HCT116 (cell line): ENCODE measurements at regions not wholly inside any gene's neighbourhood (a gene's known extent, or its start where the extent isn't known, plus 50 kb on each side); places are given as distances from the start of the nearest gene placed in this dataset.

Source experiments
- ATAC-seq: fragments of 200-7000 bp; cut with Tn5 transposase; 2 replicates; pipeline ENCODE4 v1.9.1; 2020; ENCODE audit warnings: mild to moderate bottlenecking, moderate library complexity
- BruUV-seq: library from RNA; stranded (reverse); fragments of 400-500 nt; replicated peaks from 2 replicates; lab custom pipeline; 2021; lab: Mats Ljungman, UMichigan
- CTCF ChIA-PET: fragments of 300-600 bp; sonication (Branson Sonifier 250); formaldehyde crosslinking; loops from one replicate; lab custom pipeline; 2021; ENCODE audit warnings: antibody characterized with exemption; lab: Charles Lee
- POLR2A ChIA-PET: fragments of 300-600, 350-600 bp; sonication (Branson Sonifier 250); formaldehyde crosslinking; loops from one replicate; lab custom pipeline; 2021; ENCODE audit warnings: antibody characterized with exemption; lab: Charles Lee
- RAD21 ChIA-PET, 2 experiments: fragments of 300-600 bp; sonication (Branson Sonifier 250); formaldehyde crosslinking; loops; one replicate each; lab custom pipeline; 2023; ENCODE audit warnings: low total read pairs in 2 of 2; ENCODE audit not compliant: uncharacterized antibody in 2 of 2, unreplicated experiment in 2 of 2, low non-redundant PET in 1 of 2; lab: Charles Lee
- DNase-seq: peaks from one replicate; pipeline ENCODE4 v3.0.0-alpha.2; 2010; ENCODE audit warnings: low read depth, low spot score
- H2AFZ ChIP-seq: fragments of 200-600 bp; shearing (Covaris generic), sonication (generic); 2 replicates; pipeline ENCODE4 v1.6.1; 2017; ENCODE audit warnings: low read depth, mixed run types, mixed read lengths, antibody characterized with exemption, low read length; ENCODE audit not compliant: poor library complexity, severe bottlenecking
- H3K27ac ChIP-seq: 2 replicates; pipeline ENCODE4 v1.5.1; 2012; ENCODE audit warnings: low read depth, low read length
- H3K27me3 ChIP-seq: fragments of 200-600 bp; sonication (generic); 2 replicates; pipeline ENCODE4 v1.6.1; 2016; ENCODE audit warnings: mixed run types, low read length, mixed read lengths; ENCODE audit not compliant: insufficient read depth
- H3K36me3 ChIP-seq, 2 experiments: fragments of 200-500 bp in 1 of 2; fragments of 200-600 bp in 1 of 2; sonication (Bioruptor generic) in 1 of 2; sonication (generic) in 1 of 2; 2 replicates each; pipeline versions ENCODE4 v1.5.1 to v1.6.1; 2014 to 2016; ENCODE audit warnings: low read length in 2 of 2, inconsistent platforms in 1 of 2, mixed read lengths in 1 of 2, mixed run types in 1 of 2; ENCODE audit not compliant: insufficient read depth in 2 of 2, control insufficient read depth in 1 of 2
- H3K4me1 ChIP-seq, 2 experiments: fragments of 200-600 bp in 1 of 2; sonication (generic) in 1 of 2; 2 replicates each; pipeline versions ENCODE4 v1.5.1 to v1.6.1; 2012 to 2017; ENCODE audit warnings: low read length in 2 of 2, inconsistent platforms in 1 of 2, mild to moderate bottlenecking in 1 of 2, mixed read lengths in 1 of 2, mixed run types in 1 of 2, moderate library complexity in 1 of 2; ENCODE audit not compliant: insufficient read depth in 2 of 2, control insufficient read depth in 1 of 2
- H3K4me2 ChIP-seq: fragments of 200-600 bp; sonication (generic); 2 replicates; pipeline ENCODE4 v1.6.1; 2017; ENCODE audit warnings: mixed run types, low read length, mixed read lengths
- H3K4me3 ChIP-seq, 2 experiments: fragments of 200-600 bp in 1 of 2; sonication (generic) in 1 of 2; replicated peaks in 1 of 2; 2 replicates each; pipeline ENCODE4 v1.5.1; 2011 to 2016; ENCODE audit warnings: low read length in 2 of 2, control low read depth in 1 of 2, low read depth in 1 of 2, mild to moderate bottlenecking in 1 of 2, mixed read lengths in 1 of 2, mixed run types in 1 of 2
- H3K79me2 ChIP-seq: fragments of 200-600 bp; sonication (generic); 2 replicates; pipeline ENCODE4 v1.6.1; 2017; ENCODE audit warnings: mild to moderate bottlenecking, mixed run types, low read length, moderate library complexity, mixed read lengths; ENCODE audit not compliant: insufficient read depth
- H3K9ac ChIP-seq: fragments of 200-600 bp; sonication (generic); 2 replicates; pipeline ENCODE4 v1.6.1; 2016; ENCODE audit warnings: low read length, mixed read lengths
- H3K9me2 ChIP-seq: fragments of 200-600 bp; sonication (generic), shearing (Covaris generic); 2 replicates; pipeline ENCODE4 v1.6.1; 2017; ENCODE audit warnings: mixed run types, mild to moderate bottlenecking, moderate library complexity; ENCODE audit not compliant: insufficient read depth
- H3K9me3 ChIP-seq, 2 experiments: fragments of 200-500 bp in 1 of 2; fragments of 200-600 bp in 1 of 2; sonication (Bioruptor generic) in 1 of 2; sonication (generic) in 1 of 2; 2 replicates each; pipeline ENCODE4 v1.6.1; 2014 to 2017; ENCODE audit warnings: low read length in 2 of 2, mixed read lengths in 2 of 2, inconsistent platforms in 1 of 2, low read depth in 1 of 2, mild to moderate bottlenecking in 1 of 2, mixed run types in 1 of 2, moderate library complexity in 1 of 2; ENCODE audit not compliant: control insufficient read depth in 1 of 2, insufficient read depth in 1 of 2
- H4K20me1 ChIP-seq: fragments of 200-600 bp; sonication (generic), shearing (Covaris generic); 2 replicates; pipeline ENCODE4 v1.6.1; 2017; ENCODE audit warnings: mixed run types, mild to moderate bottlenecking, moderate library complexity; ENCODE audit not compliant: insufficient read depth
- ELF1 ChIP-seq: IDR thresholded peaks from 2 replicates; pipeline ENCODE4 v1.6.1; 2012; ENCODE audit warnings: low read depth, borderline replicate concordance
- EZH2 ChIP-seq: fragments of 200-600 bp; sonication (generic); IDR thresholded peaks from 2 replicates; pipeline ENCODE4 v1.6.1; 2017; ENCODE audit warnings: antibody characterized with exemption, mixed run types
- FOSL1 ChIP-seq: IDR thresholded peaks from 2 replicates; pipeline ENCODE4 v1.6.1; 2012; ENCODE audit warnings: low read depth
- RAD21 ChIP-seq: IDR thresholded peaks from 2 replicates; pipeline ENCODE4 v1.6.1; 2012; ENCODE audit warnings: low read depth, mild to moderate bottlenecking
- SP1 ChIP-seq: IDR thresholded peaks from 2 replicates; pipeline ENCODE4 v1.6.1; 2012; ENCODE audit warnings: low read depth
- ZNF274 ChIP-seq: fragments of 200-500 bp; sonication (Bioruptor generic); IDR thresholded peaks from 2 replicates; pipeline ENCODE4 v1.6.1; 2014; ENCODE audit warnings: mild to moderate bottlenecking, low read depth, low read length, inconsistent platforms
- intact Hi-C: fragments of 100-400 bp; cut with micrococcal nuclease; formaldehyde crosslinking; loops from 2 replicates; pipeline ENCODE4 v1.10.0; 2022
- TF ChIP-seq, protein P1 (sequence below): IDR thresholded peaks from 2 replicates; pipeline ENCODE4 v1.6.1; 2012; ENCODE audit warnings: low read depth

GRCh38 chrX:55142206-55142918, 53.5 kb downstream of the PAGE2 start:
- Histone ChIP-seq H3K27ac (no peak overlapping the region), H3K4me3 (no peak overlapping the region), H3K36me3 (no peaks in the 10 kb centered on the region), H3K9me3 (no peaks in the 10 kb centered on the region), H3K4me2 (no peak overlapping the region), H3K9me2 (no peaks in the 10 kb centered on the region), H3K79me2 (no peaks in the 10 kb centered on the region), H3K9ac (no peak overlapping the region), H3K27me3 (no peaks in the 10 kb centered on the region), H4K20me1 (no peaks in the 10 kb centered on the region), H2AFZ (no peak overlapping the region), H3K4me1 (no peaks in the 10 kb centered on the region)
- RAD21 ChIA-PET: no interaction called here
- no peak for TF ChIP-seq RAD21
- TF ChIP-seq, protein P1, sequence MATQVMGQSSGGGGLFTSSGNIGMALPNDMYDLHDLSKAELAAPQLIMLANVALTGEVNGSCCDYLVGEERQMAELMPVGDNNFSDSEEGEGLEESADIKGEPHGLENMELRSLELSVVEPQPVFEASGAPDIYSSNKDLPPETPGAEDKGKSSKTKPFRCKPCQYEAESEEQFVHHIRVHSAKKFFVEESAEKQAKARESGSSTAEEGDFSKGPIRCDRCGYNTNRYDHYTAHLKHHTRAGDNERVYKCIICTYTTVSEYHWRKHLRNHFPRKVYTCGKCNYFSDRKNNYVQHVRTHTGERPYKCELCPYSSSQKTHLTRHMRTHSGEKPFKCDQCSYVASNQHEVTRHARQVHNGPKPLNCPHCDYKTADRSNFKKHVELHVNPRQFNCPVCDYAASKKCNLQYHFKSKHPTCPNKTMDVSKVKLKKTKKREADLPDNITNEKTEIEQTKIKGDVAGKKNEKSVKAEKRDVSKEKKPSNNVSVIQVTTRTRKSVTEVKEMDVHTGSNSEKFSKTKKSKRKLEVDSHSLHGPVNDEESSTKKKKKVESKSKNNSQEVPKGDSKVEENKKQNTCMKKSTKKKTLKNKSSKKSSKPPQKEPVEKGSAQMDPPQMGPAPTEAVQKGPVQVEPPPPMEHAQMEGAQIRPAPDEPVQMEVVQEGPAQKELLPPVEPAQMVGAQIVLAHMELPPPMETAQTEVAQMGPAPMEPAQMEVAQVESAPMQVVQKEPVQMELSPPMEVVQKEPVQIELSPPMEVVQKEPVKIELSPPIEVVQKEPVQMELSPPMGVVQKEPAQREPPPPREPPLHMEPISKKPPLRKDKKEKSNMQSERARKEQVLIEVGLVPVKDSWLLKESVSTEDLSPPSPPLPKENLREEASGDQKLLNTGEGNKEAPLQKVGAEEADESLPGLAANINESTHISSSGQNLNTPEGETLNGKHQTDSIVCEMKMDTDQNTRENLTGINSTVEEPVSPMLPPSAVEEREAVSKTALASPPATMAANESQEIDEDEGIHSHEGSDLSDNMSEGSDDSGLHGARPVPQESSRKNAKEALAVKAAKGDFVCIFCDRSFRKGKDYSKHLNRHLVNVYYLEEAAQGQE: no peak
- TF ChIP-seq ZNF274: no peak
- no peak for TF ChIP-seq ELF1
- no peak for TF ChIP-seq EZH2
- no peak for TF ChIP-seq FOSL1
- no peak for TF ChIP-seq SP1
- no peak for DNase-seq
- no TSS peak for BruUV-seq
- intact Hi-C loops: no loop called here
- POLR2A ChIA-PET: no interaction called here
- ATAC-seq: no peak
- CTCF ChIA-PET: no interaction called here
